GM18520 (cell line): ENCODE measurements at regions not wholly inside any gene's neighbourhood (a gene's known extent, or its start where the extent isn't known, plus 50 kb on each side); places are given as distances from the start of the nearest gene placed in this dataset.
"Not testable (repeated sequence)": the region's sequence is repeated elsewhere in the genome, so short reads cannot be mapped to it uniquely, and the experiment has no call there.

Source experiments
- ATAC-seq: cut with Tn5 transposase; IDR thresholded peaks from one replicate; pipeline ENCODE4 v1.9.1; 2021; ENCODE audit not compliant: unreplicated experiment

GRCh38 chr9:30299126-30299780 is 2085.2 kb upstream of the ACO1 start:
- ATAC-seq, result no peak

- ATAC-seq, result no peak
Measured at GRCh38 chr9:30301271-30301963, 2083.0 kb upstream of the ACO1 start.

GRCh38 chr9:30310711-30311110 is 2073.7 kb upstream of the ACO1 start:
- ATAC-seq, result no peak

- ATAC-seq, result no peak
Measured at GRCh38 chr9:30329431-30329830, 2055.0 kb upstream of the ACO1 start.

DNA sequence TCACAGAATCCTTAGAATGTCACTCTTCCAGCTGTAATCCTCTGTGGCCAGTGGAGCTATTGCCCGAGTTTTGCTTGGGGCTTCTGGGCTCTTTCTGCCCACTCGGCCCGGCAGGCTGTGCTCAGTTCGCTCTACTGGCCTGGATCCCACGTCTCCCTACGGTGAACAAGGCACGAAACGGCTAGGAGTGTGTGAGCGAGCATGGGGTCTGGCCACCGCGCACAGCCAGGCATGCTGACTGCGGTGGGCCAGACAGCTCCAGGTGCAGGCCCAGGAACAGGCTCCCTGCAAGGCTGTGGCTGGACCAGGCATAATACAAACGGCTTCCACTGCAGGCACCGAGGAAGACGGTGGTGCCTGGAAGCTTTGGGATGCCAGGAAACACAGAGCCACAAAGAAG is 2035.5 kb upstream of the ACO1 start:
- ATAC-seq, result no peak

DNA sequence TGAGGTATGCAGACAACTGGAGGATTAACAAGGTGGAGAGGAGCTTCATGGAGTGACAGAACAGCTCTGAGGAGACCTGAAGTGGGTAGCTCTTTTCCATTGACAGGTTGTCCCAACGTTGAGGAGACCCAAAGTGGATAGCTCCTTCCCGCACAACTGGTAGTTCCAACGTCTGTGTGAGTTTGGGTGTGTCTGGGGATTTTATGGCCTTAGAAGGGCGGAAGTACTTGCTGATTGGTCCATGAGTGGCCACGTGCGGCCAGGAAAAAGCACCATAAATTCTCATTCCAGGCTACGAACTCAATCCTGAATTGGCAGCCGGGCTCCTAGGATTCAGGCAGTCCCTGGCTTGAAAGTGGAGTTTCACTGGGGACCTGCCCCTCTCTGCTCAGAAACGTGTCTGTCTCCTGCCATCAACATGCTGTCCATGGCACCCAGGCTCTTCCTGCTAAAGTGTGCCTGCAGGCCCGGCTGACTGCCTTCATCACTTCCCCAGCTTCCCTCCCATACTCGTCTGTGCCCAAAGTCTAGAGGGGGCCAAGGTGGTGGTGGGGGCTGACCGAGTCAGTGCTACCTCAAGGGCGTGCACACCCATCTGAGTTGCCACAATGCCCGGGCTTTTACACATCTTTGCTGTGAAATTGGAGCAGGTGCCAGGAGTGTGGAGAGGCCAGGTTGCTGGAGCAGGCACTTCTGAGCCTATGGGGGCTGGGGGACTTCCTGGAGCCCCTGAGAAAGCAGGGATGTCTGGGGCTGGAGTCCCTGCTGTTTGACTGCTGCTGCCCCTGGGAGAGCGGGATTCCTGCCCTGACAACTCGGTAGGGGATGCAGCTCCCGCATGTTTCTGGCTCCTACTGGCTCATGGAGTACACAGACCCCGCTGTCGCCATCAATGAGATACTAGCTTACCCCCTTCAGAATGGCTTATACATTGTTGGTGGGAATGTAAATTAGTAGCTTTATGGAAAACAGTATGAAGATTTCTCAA is 2034.6 kb upstream of the ACO1 start:
- ATAC-seq, result no peak

DNA sequence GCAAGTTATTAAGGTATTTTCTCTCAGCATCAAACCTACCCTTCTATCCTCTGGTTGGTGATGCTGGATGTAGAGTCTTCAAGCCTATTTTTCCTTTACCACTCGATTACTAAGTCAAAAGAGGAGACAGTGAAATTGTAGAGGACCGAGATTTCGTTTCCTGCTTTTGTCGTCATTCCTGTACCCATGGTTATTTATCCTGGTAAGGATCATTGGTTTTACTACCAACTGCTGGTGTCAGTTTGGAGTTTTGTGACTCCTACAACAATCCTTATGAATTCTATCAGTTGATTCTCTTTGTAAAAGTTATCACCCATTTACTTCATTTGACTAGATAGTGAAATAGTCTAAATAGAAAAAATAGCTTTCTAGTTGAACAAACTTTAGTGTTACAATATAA is 2028.2 kb upstream of the ACO1 start:
- ATAC-seq, result no peak

DNA sequence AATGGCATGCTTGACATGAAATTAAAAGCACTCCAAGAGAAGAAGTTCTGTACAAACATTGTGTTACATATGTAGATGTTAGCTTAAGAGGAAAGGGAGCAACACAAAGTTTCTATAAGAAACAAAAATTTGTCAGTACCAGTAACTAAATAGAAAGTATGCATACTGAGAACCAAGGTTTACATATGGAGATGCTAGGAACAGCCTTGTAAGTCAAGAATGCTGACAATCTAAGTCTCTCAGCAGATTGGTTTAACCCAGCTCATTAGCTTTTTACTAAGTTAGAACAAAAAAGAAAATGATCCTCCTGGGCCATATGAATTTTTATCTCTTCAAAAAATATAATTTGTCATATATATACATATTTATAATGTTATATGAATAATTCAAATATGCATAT is 2022.1 kb upstream of the ACO1 start:
- ATAC-seq, result no peak

DNA sequence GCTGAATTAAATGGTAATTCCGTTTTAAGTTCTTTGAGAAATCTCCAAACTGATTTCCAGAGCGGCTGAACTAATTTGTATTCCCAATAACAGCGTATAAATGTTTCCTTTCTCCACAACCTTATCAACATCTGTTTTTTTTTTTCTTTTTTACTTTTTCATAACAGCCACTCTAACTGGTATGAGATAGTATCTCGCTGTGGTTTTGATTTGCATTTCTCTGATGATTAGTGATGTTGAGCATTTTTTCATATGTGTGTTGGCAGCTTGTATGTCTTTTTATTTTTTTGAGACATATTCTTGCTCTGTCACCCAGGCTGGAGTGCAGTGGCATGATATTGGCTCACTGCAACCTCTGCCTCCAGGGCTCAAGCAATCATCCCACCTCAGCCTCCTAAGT is 2018.3 kb upstream of the ACO1 start:
- not testable (repeated sequence) for ATAC-seq

DNA sequence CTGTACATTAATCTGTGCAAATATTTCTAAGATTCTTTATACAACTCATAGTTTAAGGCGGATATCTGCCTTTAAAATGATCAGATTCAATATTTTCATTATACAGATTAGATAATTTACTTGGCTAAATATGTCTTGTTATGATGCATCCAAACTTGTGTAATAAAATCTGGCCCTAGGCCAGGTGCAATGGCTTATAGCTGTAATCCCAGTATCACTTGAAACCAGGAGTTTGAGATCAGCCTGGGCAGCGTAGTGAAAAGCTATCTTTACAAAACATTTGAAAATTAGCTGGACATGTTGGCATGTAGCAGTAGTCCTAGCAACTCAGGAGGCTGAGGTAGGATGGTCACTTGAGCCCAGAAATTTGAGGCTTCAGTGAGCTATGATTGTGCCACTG is 2002.2 kb upstream of the ACO1 start:
- no peak for ATAC-seq

DNA sequence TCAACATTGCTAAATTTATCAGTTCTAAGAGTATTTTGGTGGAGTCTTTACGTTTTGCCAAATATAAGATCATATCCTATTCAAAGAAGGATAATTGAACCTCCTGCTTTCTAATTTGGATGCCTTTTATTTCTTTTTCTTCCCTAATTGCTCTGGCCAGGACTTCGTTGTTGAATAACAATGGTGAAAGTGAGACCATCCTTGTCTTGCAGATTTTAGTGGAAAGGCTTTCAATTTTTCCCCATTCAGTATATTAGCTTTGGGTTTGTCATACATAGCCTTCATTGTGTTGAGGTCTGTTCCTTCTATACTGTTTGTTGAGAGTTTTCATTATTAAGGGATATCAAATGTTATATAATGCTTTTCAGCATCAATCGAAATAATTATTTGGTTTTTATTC is 1974.2 kb upstream of the ACO1 start:
- no peak for ATAC-seq

GRCh38 chr9:30411571-30411970 is 1972.9 kb upstream of the ACO1 start:
- no peak for ATAC-seq

DNA sequence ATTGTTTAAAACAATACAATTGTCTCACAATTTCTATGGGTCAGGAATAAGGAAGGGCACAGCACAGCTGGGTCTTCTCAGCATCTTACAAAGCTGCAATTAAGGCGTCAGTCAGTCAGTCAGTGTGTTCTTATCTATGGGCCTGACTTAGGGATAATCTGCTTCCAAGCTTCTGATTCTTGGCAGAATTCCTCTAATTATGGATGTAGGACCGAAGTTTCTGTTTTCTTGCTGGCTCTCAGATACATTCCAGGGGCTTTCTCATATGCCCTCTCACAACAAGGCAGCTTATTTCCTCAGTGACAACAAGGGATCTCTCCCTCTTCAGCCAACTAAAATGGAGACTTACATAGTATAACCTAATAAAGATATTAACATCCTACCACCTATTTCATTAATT is 1925.3 kb upstream of the ACO1 start:
- ATAC-seq, result no peak

DNA sequence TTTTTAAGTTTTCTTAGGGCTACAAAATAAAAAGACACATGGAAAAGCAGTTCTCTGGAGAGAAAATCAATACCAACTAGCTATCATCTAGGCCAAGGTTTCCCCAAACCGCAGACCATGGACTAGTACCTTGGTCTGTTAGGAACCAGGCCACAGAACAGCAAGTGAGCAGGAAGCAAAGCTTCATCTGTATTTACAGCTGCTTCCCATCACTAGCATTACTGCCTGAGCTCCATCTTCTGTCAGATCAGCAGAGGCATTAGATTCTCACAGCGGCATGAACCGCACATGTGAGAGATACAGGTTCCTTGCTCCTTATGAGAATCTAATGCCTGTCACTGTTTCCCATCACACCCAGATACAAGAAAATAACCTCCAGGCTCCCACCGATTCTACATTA is 1907.6 kb upstream of the ACO1 start:
- no peak for ATAC-seq

DNA sequence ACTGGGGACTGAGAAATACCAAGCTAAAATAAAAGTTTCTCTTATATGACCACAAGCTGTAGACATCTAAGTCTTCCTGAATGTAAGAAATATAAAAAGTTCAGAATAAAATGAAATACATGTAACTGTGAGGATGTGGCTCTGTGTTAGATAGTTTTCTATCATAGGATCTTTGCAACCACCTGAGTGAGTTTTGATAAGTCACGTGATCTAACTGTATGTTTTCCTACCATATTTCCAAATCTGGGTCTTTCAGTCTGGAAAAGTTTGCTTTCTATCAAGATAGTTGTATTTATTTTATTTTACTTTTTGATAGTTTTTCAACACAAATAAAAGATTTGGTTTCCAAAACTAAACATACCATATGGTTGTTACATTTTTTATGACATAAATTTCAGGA is 1905.8 kb upstream of the ACO1 start:
- no peak for ATAC-seq

- ATAC-seq, result no peak
Measured at GRCh38 chr9:30482499-30482898, 1901.9 kb upstream of the ACO1 start.

DNA sequence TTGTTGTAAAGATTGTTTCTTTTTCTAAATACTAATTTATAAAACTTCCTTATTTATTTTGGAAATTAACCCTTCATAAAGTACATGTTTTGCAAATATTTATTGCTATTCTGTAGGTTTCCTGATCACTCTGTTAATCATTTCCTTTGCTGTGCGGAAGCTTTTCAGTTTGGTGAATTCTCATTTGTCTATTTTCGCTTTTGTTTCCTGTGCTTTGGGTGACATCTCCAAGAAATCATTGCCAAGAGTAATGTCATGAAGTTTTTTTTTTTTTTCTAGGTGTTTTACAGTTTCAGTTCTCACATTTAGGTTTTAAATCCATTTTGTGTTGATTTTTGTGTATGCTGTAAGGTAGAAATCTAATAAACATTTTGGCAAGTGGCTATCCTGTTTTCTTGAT is 1899.8 kb upstream of the ACO1 start:
- ATAC-seq, result no peak

DNA sequence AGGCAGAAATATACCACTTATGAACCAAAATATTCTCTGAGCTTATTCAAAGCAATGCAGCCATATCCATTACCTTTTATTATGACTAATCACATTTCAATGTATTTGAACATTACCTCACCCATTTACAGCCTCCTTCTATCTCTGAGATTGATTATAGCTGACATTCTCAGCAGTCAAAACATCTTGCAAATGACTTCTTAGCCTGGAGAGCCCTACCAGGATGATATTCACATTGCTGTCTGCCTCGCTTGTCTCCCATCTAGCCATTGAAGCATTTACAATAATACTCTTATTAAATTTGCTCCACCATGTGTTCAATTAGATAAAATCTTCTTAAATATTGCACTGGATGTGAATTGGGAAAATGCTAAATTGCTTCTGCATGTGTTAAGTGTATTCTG is 1879.9 kb upstream of the ACO1 start:
- ATAC-seq, result no peak

DNA sequence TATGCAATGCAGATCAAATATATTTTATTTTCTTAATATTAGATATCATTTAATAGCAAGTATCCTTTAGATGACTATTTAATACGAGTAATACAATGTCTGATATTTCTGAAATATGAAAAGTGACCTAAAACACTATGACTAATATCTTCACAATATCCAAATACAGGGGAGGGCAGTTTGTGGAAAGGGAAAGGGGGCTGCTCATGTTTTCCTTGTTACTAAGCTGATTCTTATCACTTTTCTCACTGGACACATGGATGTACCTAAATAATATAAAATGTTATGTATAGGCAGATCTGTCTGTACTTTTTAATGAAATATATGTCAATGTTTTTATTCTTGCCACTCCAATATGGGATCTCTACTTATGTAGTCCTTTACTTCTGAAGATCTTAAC is 1879.1 kb upstream of the ACO1 start:
- ATAC-seq, result no peak

DNA sequence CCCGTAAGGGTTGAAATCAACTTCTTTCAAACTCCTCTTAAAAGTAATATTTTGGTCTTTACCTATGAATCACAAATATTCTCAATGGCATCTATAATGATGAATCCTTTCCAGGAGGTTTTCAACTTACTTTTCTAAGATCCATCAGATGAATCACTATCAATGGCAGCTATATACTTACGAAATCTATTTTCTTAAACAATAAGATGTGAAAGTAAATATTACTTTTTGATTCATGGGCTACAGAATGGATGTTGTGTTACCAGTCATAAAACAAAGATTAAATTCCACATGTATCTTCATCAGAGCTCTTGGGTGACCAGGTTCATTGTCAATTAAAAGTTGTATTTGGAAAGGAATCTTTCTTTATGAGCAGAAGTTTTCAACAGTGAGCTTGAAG is 1877.7 kb upstream of the ACO1 start:
- ATAC-seq, result no peak

GRCh38 chr9:30507166-30507565 is 1877.3 kb upstream of the ACO1 start:
- ATAC-seq, result no peak

- ATAC-seq, result no peak
Measured at GRCh38 chr9:30511666-30512065, 1872.8 kb upstream of the ACO1 start.
